Globus pallidus (tissue), 1 donor: ENCODE measurements at regions not wholly inside any gene's neighbourhood (a gene's known extent, or its start where the extent isn't known, plus 50 kb on each side); places are given as distances from the start of the nearest gene placed in this dataset.

Source experiments
- DNase-seq: peaks from one replicate; pipeline ENCODE4 v3.0.0-alpha.2; 2015; ENCODE audit warnings: low spot score

DNA sequence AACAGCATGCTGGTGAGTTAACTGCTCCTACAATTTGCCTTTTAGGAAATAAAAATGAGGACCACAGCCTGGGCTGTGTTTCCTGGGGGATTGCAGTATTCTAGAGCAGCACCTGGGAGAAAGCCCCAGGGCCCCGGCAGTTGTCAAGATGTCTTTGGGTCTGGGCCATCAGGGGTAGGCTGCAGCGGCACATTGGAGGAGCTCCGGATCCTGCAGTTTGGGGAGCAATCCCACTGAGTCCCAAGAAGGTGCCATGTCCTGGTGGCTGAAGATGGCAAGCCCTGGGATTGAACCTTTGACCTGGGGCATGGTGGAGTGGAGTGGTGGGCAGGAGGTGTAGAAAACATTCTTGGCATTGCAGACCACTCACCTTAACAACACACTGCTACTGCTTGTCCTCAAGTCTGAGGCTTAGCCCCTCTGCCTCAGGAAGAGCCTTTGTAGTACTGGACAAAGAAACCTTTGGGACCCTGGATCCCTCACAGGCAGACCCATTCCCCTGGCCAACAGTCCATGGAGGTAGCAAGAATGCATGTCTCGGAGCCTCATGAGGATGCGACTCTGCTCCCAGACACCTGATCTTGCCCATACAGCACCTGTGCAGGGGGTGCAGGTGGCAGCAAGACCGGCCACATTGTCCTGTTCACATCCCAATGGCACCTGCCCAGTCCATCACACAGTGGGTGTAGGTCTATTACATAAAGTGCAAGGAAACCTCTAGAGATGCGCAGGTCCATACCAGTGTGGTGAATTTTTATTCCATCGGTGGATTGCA, 159.1 kb upstream of the IRX2 start:
- DNase-seq: no peak

DNA sequence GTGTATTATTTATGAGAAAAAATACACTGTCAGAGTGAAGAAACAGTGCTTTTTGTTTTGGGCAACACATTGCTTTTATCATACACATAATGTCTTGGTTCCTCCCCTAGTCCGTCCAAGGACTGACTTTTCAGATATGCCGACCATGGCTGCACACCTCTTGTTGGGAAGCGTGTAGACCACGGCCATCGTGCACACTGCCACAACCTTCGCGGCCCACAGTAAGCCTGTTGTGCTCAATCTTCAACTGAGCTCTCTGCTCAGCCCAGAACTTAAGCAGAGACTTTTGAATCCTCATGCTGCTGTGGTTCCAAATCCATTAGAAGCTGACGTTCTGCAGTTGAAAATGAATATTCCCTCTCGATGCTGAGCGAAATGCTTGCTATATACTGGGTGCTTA, 157.6 kb upstream of the IRX2 start:
- no peak for DNase-seq

DNA sequence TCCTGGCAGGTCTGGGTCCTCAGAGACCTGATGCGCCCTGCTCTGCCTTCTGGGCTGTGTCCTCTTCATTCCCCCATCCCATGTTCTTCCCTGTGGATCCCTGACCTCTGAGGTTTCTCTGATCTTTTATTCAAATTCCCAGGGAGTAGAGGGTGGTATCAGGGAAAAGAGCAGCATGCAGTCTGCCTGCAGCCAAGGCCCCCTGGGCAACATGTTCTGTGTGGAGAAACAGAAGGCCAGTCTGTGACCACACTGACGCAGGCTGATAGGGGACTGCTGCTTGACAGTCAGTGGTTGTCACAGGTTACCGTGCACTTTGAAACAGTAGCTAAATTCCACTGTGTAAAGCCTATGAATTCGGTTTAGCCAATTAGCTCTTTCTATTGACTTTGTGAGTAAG, 156.6 kb upstream of the IRX2 start:
- DNase-seq: no peak

DNA sequence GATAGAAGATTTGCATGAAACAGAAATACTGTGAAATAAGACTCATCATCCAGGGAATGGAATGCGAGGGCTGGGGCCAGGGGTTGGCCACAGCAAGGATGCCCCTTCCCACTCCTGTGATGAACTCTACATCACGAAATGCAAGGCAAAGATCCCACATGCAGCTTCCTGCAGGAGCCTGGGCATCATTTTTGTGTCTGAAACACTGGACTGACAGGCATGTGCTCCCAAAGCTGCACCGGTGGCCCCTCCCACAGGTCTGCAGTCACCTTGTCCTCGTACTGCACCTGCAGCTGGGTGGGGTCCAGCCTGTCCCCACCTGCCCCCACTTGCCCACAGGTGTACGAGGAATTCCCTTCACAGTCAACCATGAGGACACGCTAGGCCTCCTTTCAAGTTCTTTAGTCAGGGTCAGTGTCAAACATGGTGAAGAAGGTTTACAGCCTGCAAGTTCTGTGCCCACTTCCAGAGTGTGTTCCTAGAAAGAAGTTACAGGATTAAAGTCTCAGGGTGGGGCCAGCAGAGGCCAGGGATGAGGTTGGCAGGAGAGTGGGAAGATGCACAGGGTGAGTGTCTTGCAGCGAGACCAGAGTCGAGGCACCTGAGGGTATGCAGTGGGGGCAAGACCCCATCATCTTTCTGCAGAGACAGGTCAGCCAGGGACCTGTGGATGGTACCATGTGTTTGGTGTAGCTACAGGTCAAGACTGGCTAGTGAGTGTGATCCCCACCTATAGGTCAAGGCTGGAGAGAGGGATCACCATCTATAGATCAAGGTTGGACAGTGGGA, 155.0 kb upstream of the IRX2 start:
- no peak for DNase-seq

DNA sequence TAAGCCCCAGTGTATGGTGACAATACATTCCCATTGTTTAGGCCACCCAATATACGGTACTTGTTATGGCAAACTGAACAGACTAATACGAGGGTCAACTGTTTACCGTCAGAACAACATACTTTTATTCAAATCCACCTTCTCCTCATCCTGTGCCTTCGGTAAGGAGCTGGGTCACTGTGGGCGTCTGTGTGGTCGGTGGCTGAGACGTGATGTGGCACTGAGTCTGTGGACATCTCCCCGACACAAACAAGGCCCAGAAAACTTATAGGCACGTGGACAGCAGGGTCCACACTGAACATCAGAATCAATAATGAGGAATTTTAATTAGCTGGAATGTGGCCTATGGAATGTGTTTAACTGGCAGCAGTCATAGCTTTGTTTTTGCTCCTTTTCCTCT, 154.3 kb upstream of the IRX2 start:
- no peak for DNase-seq

DNA sequence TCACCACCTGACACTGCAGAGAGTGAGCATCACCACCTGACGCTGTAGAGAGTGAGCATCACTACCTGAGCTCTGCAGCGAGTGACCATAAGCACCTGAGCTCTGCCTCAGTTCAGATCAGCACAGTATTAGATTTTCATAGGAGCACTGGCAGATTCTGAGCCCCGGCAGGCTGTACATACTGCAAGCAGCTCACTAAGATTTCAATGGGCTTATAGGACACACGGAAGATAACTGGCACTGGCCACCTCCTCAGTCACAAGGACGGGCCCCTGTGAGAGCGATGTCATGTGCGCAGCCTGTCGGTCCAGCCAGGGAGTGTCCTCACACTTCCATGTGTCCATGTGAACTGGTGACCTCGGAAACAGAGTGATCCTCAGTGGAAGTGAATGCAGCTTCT, 153.5 kb upstream of the IRX2 start:
- DNase-seq: no peak

DNA sequence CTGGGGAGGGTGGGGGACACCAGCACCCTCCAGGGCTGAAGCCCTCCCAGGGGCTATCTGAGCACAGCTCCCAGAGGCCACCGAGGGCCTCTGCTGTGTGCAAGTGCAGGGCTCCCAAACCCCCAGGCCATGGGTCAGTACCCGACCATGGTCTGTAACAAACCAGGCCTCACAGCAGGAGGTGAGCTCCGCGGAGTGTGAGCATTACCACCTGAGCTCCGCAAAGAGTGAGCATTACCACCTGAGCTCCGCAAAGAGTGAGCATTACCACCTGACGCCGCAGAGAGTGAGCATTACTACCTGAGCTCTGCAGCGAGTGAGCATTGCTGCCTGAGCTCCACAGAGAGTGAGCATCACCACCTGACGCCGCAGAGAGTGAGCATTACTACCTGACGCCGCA, 152.9 kb upstream of the IRX2 start:
- no peak for DNase-seq

DNA sequence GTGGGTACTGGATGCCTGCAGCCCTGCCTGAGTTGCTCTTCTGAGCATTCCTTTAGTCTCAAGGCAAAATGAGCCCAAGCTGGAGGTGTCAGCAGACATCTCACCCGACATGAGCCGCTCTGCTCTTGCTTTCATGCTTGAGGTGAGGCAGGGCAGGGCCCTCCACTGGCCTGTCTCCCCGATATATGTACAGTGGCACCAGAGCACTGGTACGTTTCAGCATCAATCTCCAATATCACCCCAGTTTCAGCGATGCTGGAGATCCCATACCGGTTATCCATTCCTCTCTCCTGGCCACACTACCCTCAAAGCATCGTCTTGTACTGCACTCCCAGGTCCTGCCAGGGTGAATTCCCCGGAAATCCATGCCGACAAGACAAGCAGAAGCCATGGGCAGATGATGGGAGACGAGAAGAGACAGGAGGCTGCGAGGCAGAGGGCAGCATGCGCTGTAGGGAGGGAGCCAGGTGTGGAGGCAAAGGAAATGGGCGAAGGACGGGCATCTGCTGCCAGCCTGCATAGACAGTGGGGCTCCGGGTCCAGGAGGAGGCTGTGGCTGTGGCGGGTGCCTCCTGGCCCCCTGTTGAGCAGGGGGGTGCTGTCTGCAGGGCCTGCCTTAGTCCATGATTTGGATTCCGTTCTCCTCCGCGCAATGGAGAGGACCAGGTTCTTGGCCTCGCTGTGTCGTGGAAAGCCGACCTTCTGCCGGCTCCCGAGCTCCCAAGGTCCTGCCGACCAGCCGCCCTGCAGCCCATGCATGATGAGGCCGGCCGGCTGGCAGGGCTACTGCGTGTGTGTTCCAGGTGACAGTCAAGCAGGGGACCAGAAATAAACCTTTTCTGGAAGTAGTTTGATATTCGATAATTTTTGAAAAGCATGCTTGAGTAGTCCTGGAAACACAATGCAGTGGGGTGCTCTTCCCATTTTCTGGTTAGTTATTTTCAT, 152.2 kb upstream of the IRX2 start:
- DNase-seq: no peak

DNA sequence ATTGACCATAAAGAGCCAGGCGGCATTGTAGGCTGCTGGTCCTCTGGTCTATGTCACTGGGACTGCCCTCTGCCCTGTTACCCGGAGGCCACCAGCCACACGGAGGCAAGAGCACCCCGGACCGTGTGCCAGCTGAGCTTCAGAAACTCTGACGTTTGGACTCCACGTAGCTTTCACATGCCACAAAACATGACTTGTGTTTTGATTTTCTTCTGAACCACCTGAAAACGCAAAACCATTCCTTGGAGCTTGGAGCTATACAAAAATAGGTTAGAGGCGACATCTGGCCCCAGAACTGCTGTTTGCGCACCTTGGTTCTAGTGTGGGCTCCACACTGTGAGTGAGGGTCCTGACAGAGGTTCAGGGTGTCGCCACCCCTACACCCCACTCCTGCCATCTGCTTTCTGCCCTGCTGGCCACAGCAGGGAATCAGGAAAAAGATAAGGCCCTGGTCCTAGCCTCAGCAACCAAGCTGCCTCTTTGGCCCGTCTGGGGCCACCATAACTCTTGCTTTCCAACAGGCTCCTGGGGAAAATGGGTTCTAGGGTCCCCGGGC, 151.3 kb upstream of the IRX2 start:
- DNase-seq: no peak

DNA sequence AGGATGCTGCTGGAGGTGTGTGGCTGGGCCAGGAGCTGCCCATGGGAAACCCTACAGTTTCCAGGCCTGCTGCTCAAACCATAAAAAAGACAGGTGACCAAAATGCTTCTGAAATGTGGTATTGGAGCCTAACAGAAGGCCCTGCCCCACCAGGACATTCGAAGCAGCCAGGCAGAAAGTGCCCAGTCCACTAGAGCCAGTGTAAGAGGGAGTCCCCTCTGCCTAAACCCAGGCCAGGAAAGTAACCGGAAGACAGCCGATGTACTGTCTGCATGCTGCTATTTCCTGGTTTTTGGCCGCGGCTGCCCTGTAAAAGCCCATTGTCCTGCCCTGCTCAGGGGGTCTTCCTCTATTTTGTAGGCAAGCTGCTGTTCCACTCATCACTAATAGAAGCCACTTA, 150.7 kb upstream of the IRX2 start:
- DNase-seq: no peak

DNA sequence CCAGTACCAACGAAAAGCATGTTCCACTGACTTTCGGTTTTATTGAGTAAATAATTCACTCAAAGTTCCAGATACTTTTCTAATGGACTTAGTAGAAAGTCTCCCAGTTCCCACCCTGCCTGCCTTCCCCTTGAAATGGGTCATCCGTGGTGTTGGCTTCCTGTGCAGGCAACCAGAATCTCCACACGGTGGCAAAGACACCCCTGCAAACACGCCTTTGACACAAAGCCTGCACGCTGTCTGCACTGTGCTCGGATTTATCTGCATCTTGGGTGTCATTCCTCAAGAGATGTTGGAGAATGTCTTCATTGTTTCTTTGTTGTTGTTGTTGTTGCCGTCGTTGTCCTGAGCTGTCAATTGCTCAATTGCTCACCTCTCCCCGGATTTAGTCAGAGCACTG, 150.0 kb upstream of the IRX2 start:
- DNase-seq: no peak

DNA sequence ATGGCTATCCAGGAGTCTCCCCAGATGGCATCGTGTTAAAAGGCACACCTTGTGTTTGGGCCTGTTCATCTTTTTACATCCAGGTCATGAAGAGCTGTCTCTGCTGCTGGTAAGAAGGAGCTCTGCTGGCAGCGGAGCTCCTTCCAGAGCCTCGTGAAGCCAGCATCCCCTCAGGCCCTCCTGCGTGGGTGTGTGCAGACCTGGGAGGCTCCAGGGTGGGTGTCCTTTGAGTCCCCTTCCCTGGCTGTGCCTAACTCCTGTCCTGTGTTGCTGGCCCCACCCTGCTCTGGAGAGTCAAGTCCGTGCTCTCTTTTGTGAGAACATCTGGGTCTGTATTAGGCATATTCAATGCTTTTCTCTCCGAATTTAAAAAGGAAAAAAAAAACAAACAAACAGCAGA, 149.6 kb upstream of the IRX2 start:
- no peak for DNase-seq

DNA sequence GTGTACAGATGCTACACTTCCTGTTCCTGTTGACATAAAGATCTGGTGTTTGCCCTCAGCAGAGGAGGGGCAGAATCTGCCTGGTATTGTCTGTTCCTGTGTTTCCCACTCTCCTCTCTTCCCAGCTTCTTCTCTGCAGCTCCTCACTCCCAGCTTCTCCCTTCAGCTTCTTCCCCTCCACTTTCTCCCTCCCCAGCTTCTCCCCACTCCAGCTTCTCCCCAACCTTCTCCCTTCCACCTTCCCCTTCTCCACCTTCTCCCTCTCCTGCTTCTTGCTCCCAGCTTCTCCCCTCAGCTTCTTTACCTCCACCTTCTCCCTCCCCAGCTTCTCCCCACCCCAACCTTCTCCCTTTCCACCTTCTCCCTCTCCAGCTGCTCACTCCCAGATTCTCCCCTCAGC, 148.9 kb upstream of the IRX2 start:
- DNase-seq: no peak

DNA sequence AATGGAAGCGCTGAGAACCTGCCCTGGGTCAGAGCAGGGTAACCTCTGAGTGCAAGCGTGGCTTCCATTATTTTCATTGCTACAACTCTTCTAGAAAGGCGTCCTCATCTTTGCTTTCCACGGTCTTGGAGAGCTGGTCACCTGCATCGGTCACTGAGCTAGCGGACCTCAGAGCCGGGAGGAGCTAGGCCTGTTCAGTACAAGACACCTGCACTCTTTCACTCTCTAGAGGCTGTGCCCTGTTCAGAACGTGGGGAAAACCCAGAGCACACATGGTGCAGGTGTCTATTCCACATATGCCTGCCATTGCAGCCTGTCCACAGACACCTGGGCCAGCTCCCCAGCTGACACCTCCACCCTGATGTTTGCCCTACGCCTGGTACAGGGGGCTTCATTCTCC, 147.8 kb upstream of the IRX2 start:
- DNase-seq: no peak

DNA sequence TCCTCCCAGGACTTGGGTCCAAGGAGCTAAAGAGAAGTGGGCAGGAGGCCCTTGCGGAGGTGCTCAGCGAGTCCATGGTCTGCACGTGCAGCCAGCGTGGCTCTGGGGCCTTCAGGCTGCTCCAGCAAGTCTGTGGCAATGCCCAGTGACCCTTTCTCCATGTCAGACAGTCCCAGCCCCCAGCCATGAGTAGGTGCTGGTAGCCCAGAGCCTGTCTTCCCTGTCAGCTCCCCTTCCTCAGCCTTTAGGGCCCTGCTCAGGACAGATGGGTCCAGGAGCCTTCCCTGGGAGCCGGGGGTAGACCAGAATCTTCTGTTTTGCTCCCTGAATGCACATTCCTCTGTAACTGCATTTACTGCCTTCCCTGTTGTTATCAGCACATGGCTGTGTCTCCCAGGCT, 147.2 kb upstream of the IRX2 start:
- no peak for DNase-seq

DNA sequence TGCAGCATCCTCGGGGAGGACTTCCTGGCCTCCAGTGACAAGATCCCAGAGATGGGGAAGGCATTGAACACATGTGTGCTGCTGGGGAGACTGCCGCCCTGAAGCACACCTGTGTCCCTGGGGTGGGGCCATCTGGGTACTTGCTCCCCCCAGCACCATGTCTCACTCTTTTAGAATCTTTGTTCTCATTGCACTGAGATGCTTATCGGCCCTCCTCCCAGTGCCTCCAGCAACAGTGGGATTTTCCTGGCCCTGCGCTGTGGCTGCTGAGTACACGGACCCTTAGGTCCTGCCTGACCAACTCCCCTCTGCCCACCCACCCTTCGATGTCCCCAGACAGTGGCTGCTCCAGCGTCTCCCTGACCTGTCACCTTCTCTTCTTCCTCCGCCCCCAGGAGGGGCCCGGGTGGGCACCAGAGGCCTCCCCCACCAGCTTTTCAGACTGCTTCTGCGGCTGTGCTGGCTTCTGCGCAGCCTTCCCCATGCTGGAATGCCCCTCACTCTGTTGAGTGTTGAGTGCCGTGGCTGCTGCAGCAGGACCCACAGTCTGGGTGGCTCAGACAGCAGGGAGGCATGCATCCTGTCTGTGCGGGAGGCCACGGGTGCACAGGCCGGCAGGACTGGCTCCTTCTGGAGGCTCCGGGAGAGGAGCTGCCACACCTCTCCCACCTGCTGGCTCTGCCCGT, 145.9 kb upstream of the IRX2 start:
- no peak for DNase-seq

DNA sequence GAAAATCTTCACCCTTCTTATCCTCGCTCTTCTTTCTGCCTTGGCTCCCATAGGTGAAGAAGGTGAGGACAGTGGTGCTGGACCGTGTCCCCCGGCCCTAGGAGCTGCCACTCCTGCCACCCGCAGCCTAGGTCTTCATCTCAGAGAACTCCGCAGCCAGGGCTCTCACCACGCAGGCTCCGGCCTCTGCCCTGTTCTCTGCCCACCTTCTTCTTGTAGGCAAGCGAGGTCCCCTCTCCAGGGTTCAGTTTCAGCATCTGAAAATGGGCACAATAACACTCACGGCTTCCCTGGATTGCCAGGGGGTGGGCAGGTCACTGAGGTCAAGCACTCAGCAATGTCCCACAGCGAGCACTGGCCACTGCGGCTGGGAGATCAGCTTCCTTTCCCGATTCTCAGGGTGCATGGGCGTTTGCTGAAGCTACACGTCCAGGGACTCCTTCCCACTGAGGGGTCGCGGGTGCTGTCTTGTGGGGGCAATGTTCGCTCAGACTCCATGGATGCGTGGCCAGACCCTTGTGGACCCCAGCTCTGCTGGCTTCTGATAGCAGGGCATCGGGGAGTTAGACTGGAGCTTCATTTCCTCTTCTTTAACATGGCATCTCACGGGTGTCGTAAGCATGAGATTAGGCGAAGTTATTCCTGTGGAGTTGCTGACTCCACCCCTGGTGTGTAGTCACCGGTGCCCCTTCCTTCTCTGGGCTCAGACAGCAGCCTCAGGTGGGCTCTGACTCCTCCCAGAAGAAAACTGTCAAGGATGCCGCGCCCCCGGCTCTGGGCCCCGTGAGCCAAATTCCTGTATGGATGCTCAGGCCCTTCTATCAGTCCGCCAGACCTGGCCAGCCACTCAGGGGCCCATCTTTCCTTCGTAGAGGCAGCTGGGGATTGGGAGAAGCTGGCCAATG, 145.1 kb upstream of the IRX2 start:
- DNase-seq: no peak

DNA sequence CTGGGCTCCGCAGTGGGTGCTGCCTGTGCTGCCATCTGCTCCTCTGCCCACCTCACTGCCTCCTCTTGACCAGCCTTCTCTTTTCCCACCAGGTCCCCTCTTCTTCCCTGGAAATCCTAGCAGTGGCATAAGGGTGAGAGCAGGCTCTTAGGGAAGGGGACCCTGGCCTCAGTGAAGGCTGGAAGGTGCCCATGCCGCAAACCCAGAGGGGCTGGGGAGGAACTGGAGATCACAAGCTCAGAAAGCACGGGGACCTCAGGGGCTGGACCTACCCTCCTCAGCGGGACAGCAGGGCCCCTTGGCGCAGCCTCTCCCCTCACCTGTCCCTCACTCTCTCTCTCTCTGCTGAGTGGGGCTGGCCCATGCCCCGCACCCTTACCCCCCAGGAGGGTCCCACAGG, 144.4 kb upstream of the IRX2 start:
- no peak for DNase-seq

DNA sequence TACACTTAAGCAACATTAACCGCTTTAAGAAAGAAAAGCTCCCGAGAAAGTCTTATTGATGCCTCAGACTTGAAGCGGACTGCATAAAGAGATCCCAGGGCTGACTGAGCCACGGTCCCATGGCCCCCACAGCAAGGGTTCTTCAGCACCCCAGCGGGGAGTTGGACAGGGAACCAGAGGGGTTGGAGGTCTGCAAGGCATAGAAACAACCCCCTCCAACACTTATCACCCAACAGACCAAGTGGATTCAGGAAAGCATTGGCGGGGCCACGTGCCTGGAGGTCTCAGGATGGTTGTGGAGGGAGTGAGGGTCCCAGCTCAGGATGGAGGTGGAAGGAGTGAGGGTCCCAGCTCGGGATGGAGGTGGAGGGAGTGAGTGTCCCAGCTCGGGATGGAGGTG, 143.7 kb upstream of the IRX2 start:
- no peak for DNase-seq

DNA sequence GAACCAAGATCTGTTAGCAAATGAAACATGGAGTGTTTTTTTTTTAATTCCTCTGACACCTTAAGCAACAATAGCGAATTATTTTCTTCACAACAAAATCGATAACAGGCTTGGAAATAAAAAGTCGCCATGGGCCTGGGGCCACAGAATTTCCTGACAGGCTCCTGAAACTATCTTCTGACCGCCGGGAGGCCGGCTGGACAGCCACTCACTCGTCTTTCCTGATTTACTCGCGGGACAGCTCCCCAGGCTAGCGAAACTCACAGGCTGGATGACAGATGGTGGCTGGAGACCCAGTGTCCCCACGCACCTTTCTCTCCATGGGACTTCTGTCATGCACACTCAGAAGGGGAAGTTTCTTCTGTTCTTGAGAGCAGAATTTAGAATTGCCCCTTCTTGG, 143.3 kb upstream of the IRX2 start:
- no peak for DNase-seq

DNA sequence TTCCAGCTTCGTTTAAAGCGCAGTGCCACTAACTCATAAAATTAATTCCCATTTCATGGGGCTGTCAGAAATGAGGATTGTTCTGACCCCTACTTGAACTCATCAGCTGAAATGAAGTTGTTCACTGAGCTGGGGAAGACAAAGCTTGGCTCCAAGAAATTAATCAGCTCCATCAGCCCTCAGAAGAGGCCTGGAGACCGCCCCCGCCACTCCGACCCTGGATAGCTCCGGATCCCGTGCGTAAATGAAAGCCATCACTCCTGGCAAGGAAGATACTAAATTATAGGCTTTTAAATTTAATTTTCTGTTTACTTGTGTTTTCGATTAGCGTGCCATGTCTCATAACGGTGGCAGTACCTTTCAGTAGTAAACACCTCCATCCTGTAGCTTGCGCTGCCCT, 142.8 kb upstream of the IRX2 start:
- no peak for DNase-seq
